Retinal pigment epithelial cell (primary cell): ENCODE measurements at regions not wholly inside any gene's neighbourhood (a gene's known extent, or its start where the extent isn't known, plus 50 kb on each side); places are given as distances from the start of the nearest gene placed in this dataset.
A peak's percentile ranks its signal among the peaks of the same experiment; 100 is the strongest.
"Not testable (repeated sequence)": the region's sequence is repeated elsewhere in the genome, so short reads cannot be mapped to it uniquely, and the experiment has no call there.

Experiments
- DNase-seq: peaks from one replicate; pipeline ENCODE4 v3.0.0-alpha.2; 2010; ENCODE audit warnings: low read depth
- H3K4me3 ChIP-seq: 2 replicates; pipeline ENCODE4 v1.5.1; 2011; ENCODE audit warnings: mild to moderate bottlenecking, low read length, control low read depth, moderate library complexity
- CTCF ChIP-seq: conservative IDR thresholded peaks from 2 replicates; pipeline ENCODE4 v1.5.1; 2011; ENCODE audit warnings: low read depth, low read length, control low read depth, inconsistent platforms

GRCh38 chr7:156036153-156036552 lies 223.9 kb upstream of the SHH start:
- no peak for DNase-seq
- H3K4me3 ChIP-seq: no peak overlapping the region
- TF ChIP-seq CTCF: no peak

- not testable (repeated sequence) for H3K4me3 ChIP-seq, DNase-seq
Observed at GRCh38 chr7:156035387-156035786, 223.1 kb upstream of the SHH start.

- H3K4me3 ChIP-seq: peak overlapping the region; percentile 8
Observed at GRCh38 chr7:156034397-156034796, 222.1 kb upstream of the SHH start.

GRCh38 chr7:156032973-156033372 lies 220.7 kb upstream of the SHH start:
- DNase-seq: no peak
- no peak overlapping the region for H3K4me3 ChIP-seq
- no peak for TF ChIP-seq CTCF

More at GRCh38 chr7:156034397-156034796, 222.1 kb upstream of the SHH start:
- peak; percentile 70 for DNase-seq
- no peak for TF ChIP-seq CTCF

GRCh38 chr7:156031679-156032478 lies 219.6 kb upstream of the SHH start:
- no peak for TF ChIP-seq CTCF
- no peak for DNase-seq
- no peak overlapping the region for H3K4me3 ChIP-seq

- DNase-seq: no peak
- no peak for TF ChIP-seq CTCF
- H3K4me3 ChIP-seq: no peak overlapping the region
Observed at GRCh38 chr7:156029460-156030007, 217.3 kb upstream of the SHH start.

GRCh38 chr7:156028521-156028920 lies 216.3 kb upstream of the SHH start:
- no peak overlapping the region for H3K4me3 ChIP-seq
- no peak for DNase-seq
- no peak for TF ChIP-seq CTCF
